KMS-11 (cell line): ENCODE measurements at regions not wholly inside any gene's neighbourhood (a gene's known extent, or its start where the extent isn't known, plus 50 kb on each side); places are given as distances from the start of the nearest gene placed in this dataset.

Experiments
- H2AFZ ChIP-seq: fragments of 200-600 bp; sonication (generic); 2 replicates; pipeline ENCODE4 v1.6.1; 2016; ENCODE audit warnings: antibody characterized with exemption, mixed run types, low read depth
- H3K27ac ChIP-seq: fragments of 200-600 bp; sonication (generic); 2 replicates; pipeline ENCODE4 v1.6.1; 2016; ENCODE audit warnings: mild to moderate bottlenecking, mixed run types
- H3K27me3 ChIP-seq: fragments of 200-600 bp; sonication (generic); 2 replicates; pipeline ENCODE4 v1.6.1; 2017; ENCODE audit warnings: mild to moderate bottlenecking, low read depth, mixed run types, moderate library complexity; ENCODE audit not compliant: insufficient read depth
- H3K36me3 ChIP-seq: fragments of 200-600 bp; sonication (generic); 2 replicates; pipeline ENCODE4 v1.6.1; 2017; ENCODE audit warnings: mild to moderate bottlenecking, mixed run types; ENCODE audit not compliant: insufficient read depth
- H3K4me1 ChIP-seq: fragments of 200-600 bp; sonication (generic); 2 replicates; pipeline ENCODE4 v1.6.1; 2016; ENCODE audit warnings: mild to moderate bottlenecking, low read depth, mixed run types; ENCODE audit not compliant: poor library complexity, severe bottlenecking
- H3K4me2 ChIP-seq: fragments of 200-600 bp; sonication (generic); 2 replicates; pipeline ENCODE4 v1.7.0; 2016; ENCODE audit warnings: mild to moderate bottlenecking, mixed run types
- H3K4me3 ChIP-seq: fragments of 200-600 bp; sonication (generic); IDR thresholded peaks from 2 replicates; pipeline ENCODE4 v1.6.1; 2017; ENCODE audit warnings: low read depth, low read length, mixed read lengths; ENCODE audit not compliant: insufficient read depth
- H3K79me2 ChIP-seq: fragments of 200-600 bp; sonication (generic); 2 replicates; pipeline ENCODE4 v1.6.1; 2016; ENCODE audit warnings: low read depth, mixed run types; ENCODE audit not compliant: insufficient read depth
- H3K9ac ChIP-seq: fragments of 200-600 bp; sonication (generic); 2 replicates; pipeline ENCODE4 v1.6.1; 2016; ENCODE audit warnings: mild to moderate bottlenecking, mixed run types
- H4K20me1 ChIP-seq: fragments of 200-600 bp; sonication (generic); 2 replicates; pipeline ENCODE4 v1.6.1; 2016; ENCODE audit warnings: mild to moderate bottlenecking, mixed run types; ENCODE audit not compliant: insufficient read depth
- CTCF ChIP-seq: fragments of 200-600 bp; sonication (generic); conservative IDR thresholded peaks from 2 replicates; pipeline ENCODE4 v1.6.1; 2017; ENCODE audit warnings: low read depth, mild to moderate bottlenecking, antibody characterized with exemption, low read length, moderate library complexity, mixed read lengths

- Histone ChIP-seq H3K9ac (no peak overlapping the region), H3K79me2 (no peaks in the 10 kb centered on the region), H4K20me1 (no peaks in the 10 kb centered on the region), H3K36me3 (no peaks in the 10 kb centered on the region), H3K27ac (no peak overlapping the region), H3K4me3 (no peak overlapping the region), H2AFZ (no peak overlapping the region), H3K27me3 (no peaks in the 10 kb centered on the region), H3K4me2 (no peak overlapping the region), H3K4me1 (no peaks in the 10 kb centered on the region)
- no peak for TF ChIP-seq CTCF
These were observed 136.1 kb upstream of the RIOK3 start for GRCh38 chr18:23316988-23317387.

DNA sequence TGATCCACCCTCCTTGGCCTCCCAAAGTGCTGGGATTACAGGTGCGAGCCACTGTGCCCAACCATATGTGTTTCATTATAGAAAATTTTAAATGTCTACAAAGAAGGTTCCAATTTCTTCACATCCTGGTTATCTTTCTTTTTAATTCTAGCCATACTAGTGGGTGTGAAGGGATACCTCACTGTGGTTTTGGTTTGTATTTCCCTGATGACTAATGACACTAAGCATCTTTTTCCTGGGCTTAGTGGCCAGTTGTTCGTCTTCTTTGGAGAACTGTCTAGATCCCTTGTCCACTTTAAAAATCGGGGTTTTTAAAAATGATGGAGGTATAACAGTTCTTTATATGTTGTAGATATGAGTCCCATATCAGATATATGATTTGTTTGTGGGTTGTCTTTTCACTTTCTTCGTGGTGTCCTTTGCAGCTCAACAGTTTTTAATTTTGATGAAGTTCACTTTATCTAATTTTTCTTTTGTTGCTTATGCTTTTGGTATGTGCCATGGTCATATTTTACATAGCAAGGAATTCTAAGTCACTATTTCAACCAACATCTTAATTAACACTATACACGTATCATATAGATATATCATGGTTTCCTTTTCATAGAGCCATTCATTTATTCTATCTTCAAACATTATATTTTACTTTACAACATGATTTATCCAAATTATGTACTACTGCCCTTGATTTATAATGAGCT lies 135.0 kb upstream of the RIOK3 start:
- H3K27me3 ChIP-seq, result no peaks in the 10 kb centered on the region
- no peak overlapping the region for H2AFZ ChIP-seq
- no peaks in the 10 kb centered on the region for H3K79me2 ChIP-seq
- H3K9ac ChIP-seq, result no peak overlapping the region
- no peak overlapping the region for H3K4me2 ChIP-seq
- no peak overlapping the region for H3K4me3 ChIP-seq
- no peaks in the 10 kb centered on the region for H4K20me1 ChIP-seq
- no peaks in the 10 kb centered on the region for H3K36me3 ChIP-seq
- H3K27ac ChIP-seq, result no peak overlapping the region
- no peaks in the 10 kb centered on the region for H3K4me1 ChIP-seq
- no peak for TF ChIP-seq CTCF

- Histone ChIP-seq H3K36me3 (no peaks in the 10 kb centered on the region), H3K4me2 (no peak overlapping the region), H3K4me3 (no peak overlapping the region), H3K4me1 (no peaks in the 10 kb centered on the region), H2AFZ (no peak overlapping the region), H4K20me1 (no peaks in the 10 kb centered on the region), H3K9ac (no peak overlapping the region), H3K27ac (no peak overlapping the region), H3K79me2 (no peaks in the 10 kb centered on the region), H3K27me3 (no peaks in the 10 kb centered on the region)
- TF ChIP-seq CTCF, result no peak
These were observed 132.3 kb upstream of the RIOK3 start for GRCh38 chr18:23320709-23321236.

DNA sequence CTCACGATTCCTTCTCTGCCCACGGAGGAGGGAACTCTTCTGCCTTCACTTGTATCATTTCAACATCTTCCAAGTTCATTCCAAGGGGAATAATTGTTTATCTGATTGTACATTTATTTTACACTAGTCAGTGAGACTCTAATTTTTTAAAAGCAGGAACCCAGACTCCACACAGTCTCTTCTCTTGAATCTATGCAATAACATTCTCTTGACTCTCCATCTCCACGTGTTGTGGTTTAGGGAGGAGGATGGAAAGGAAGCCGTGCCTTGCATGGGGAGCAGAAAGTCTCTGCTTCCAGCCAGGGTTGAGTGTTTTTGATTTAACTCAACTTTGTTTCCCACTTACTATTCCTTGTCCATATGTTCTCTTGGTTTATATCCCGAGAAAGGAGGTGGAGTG lies 131.1 kb upstream of the RIOK3 start:
- no peak for TF ChIP-seq CTCF
- Histone ChIP-seq H3K4me3 (no peak overlapping the region), H4K20me1 (no peaks in the 10 kb centered on the region), H3K36me3 (no peaks in the 10 kb centered on the region), H3K27me3 (no peaks in the 10 kb centered on the region), H3K4me1 (no peaks in the 10 kb centered on the region), H3K4me2 (no peak overlapping the region), H3K27ac (no peak overlapping the region), H2AFZ (no peak overlapping the region), H3K9ac (no peak overlapping the region), H3K79me2 (no peaks in the 10 kb centered on the region)
